AG08396 (cell line): ENCODE measurements at regions not wholly inside any gene's neighbourhood (a gene's known extent, or its start where the extent isn't known, plus 50 kb on each side); places are given as distances from the start of the nearest gene placed in this dataset.
"Not testable (repeated sequence)": the region's sequence is repeated elsewhere in the genome, so short reads cannot be mapped to it uniquely, and the experiment has no call there.

Experiments used
- DNase-seq: peaks from one replicate; pipeline ENCODE4 v3.0.0; 2012; ENCODE audit warnings: low spot score, mixed read lengths

DNA sequence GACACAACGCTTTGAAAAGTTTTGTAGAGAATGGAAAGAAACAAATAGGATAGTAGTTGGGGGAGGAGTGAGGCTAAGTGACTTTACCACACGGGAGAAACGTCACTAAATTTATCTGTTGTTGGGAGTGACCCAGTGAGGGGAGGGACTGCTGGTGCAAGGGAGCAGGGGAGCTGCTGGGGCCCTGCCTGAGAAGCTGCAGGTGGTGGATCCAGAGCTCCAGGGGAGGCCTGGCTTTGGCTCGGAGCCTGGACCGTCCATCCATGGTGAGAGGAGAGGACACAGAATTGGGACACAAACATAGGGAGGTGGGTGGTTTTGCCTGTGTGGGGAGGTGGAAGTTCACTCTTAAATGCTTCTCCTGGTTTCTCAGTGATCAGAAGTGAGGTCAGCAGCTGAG is 107.6 kb downstream of the GOSR1 start:
- no peak for DNase-seq

DNA sequence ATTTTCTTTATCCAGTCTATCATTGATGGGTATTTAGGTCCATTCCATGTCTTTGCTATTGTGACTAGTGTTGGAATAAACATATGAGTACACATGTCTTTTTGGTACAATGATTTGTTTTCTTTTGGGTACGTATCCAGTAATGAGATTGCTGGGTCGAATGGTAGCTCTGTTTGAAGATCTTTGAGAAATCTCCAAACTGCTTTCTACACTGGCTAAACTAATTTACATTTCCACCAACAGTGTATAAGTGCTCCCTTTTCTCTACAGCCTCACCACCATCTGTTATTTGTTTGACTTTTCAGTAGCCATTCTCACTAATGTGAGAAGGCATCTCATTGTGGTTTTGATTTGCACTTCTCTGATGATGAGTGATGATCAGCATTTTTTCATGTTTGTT is 103.7 kb downstream of the GOSR1 start:
- DNase-seq = no peak

DNA sequence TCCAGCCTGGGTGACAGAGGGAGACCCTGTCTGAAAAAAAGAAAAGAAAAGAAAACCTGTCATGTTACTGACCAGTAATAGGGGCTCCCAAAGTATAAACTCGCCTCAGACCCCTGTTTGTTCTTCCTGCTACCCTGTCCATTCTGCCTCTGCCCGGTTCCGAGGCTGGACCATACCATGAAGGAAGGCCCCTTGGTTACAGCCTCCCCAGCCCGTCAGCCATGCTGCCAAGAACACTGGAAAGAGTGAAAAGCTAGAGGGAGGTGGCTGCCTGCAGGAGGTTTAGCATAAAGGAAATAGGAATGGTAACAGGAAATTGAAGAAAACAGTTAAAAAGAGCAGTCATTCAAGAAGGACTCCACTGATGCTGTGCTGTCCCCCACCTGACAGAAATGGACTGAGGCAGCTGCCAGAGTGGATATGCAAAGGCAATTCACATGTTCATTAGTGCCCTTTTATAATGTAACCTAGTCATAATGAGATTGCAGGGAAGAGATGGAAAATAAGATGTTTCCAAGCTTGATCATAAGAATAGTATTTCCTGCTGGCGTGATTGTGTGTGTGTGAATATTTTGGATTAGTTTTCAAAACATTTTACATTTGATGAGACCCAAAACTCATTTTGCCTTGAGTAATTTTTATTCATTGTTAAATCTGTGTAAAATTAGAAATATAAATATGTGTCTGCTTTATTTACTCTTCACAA is 102.6 kb downstream of the GOSR1 start:
- DNase-seq = no peak

DNA sequence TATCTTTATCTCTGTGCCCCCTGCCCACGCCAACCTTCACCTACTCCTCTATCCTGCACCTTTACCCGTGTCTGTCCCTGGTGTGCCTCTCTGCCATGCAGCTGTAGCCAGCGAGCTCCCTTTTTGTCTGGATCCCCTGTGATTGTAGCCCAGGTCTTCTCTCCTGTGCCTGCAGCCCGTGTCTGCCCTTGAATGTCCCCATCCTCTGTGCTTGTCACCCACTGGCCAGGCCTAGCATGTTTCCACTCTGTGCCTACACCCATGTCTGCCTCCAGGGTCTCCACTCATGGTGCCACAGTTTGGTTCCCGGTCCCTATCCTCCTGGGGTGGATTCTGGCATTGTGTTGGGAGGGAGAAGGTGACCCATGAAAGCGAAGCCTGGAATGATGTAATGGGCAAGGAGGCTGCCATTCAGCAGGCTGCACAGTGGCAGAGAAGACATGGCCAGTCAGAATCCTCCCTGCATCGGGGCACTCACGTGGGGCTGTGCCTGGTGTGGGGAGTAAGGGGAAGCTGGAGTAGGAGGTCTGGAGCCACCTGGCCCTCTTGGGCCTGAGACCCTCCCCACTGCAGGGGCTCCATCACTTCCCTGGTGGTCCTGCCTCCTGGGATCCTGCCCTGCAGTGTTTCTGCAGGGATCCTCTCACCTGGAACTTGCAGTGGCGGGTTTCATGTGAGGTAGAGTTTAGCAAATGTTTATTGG is 101.0 kb downstream of the GOSR1 start:
- DNase-seq = not testable (repeated sequence)
